SK-N-MC (cell line): ENCODE measurements at regions not wholly inside any gene's neighbourhood (a gene's known extent, or its start where the extent isn't known, plus 50 kb on each side); places are given as distances from the start of the nearest gene placed in this dataset.

ENCODE experiments used
- DNase-seq: peaks from one replicate; pipeline ENCODE4 v3.0.0-alpha.2; 2011; ENCODE audit warnings: low read depth, low spot score
- H3K27ac ChIP-seq: fragments of 200-600 bp; sonication (generic); 2 replicates; pipeline ENCODE4 v1.5.1; 2016; ENCODE audit warnings: mixed run types
- H3K36me3 ChIP-seq: fragments of 200-600 bp; sonication (generic); 2 replicates; pipeline ENCODE4 v1.6.1; 2017; ENCODE audit warnings: antibody characterized with exemption, low read length, mixed read lengths; ENCODE audit not compliant: insufficient read depth
- H3K4me3 ChIP-seq: fragments of 200-600 bp; sonication (generic); 2 replicates; pipeline ENCODE4 v1.5.1; 2016
- H3K9ac ChIP-seq: fragments of 200-600 bp; sonication (generic); 2 replicates; pipeline ENCODE4 v1.8.0; 2017; ENCODE audit warnings: mixed run types, mixed read lengths; ENCODE audit not compliant: insufficient read length
- H3K9me3 ChIP-seq: fragments of 200-600 bp; sonication (generic); 2 replicates; pipeline ENCODE4 v1.6.1; 2017; ENCODE audit warnings: low read depth, mild to moderate bottlenecking, antibody characterized with exemption, low read length, moderate library complexity, mixed read lengths
- EZH2 ChIP-seq: fragments of 200-600 bp; sonication (generic); IDR thresholded peaks from one replicate; pipeline ENCODE4 v1.6.1; 2017; ENCODE audit warnings: antibody characterized with exemption
- FOXP2 ChIP-seq: optimal IDR thresholded peaks from 2 replicates; pipeline ENCODE3; 2011; ENCODE audit warnings: mild to moderate bottlenecking, moderate library complexity; ENCODE audit not compliant: insufficient read depth; ENCODE audit errors: extremely low read length, control extremely low read depth
- POLR2AphosphoS5 ChIP-seq: IDR thresholded peaks from 2 replicates; pipeline ENCODE4 v1.6.1; 2012; ENCODE audit warnings: mild to moderate bottlenecking, low read depth, low read length, borderline replicate concordance

GRCh38 chr2:235378944-235379343 is 114.9 kb upstream of the AGAP1 start:
- Histone ChIP-seq H3K9ac (no peak overlapping the region), H3K9me3 (no peaks in the 10 kb centered on the region), H3K36me3 (no peaks in the 10 kb centered on the region), H3K27ac (no peak overlapping the region), H3K4me3 (no peak overlapping the region)
- no peak for DNase-seq
- TF ChIP-seq FOXP2 = no peak
- TF ChIP-seq POLR2AphosphoS5 = no peak
- no peak for TF ChIP-seq EZH2

- no peak for DNase-seq
- Histone ChIP-seq H3K9me3 (no peaks in the 10 kb centered on the region), H3K9ac (no peak overlapping the region), H3K4me3 (no peak overlapping the region), H3K36me3 (no peaks in the 10 kb centered on the region), H3K27ac (no peak overlapping the region)
- TF ChIP-seq EZH2 (no peak), FOXP2 (no peak), POLR2AphosphoS5 (no peak)
These were observed 112.5 kb upstream of the AGAP1 start for GRCh38 chr2:235381261-235381912.

- Histone ChIP-seq H3K9ac (no peak overlapping the region), H3K36me3 (no peaks in the 10 kb centered on the region), H3K4me3 (no peak overlapping the region), H3K9me3 (no peaks in the 10 kb centered on the region), H3K27ac (no peak overlapping the region)
- TF ChIP-seq POLR2AphosphoS5 (no peak), FOXP2 (no peak), EZH2 (no peak)
- DNase-seq = no peak
These were observed 111.7 kb upstream of the AGAP1 start for GRCh38 chr2:235382179-235382578.

GRCh38 chr2:235382601-235383000 is 111.2 kb upstream of the AGAP1 start:
- Histone ChIP-seq H3K4me3 (no peak overlapping the region), H3K9ac (no peak overlapping the region), H3K27ac (no peak overlapping the region), H3K9me3 (no peaks in the 10 kb centered on the region), H3K36me3 (no peaks in the 10 kb centered on the region)
- no peak for TF ChIP-seq POLR2AphosphoS5
- TF ChIP-seq FOXP2 = no peak
- TF ChIP-seq EZH2 = no peak
- DNase-seq = no peak

DNA sequence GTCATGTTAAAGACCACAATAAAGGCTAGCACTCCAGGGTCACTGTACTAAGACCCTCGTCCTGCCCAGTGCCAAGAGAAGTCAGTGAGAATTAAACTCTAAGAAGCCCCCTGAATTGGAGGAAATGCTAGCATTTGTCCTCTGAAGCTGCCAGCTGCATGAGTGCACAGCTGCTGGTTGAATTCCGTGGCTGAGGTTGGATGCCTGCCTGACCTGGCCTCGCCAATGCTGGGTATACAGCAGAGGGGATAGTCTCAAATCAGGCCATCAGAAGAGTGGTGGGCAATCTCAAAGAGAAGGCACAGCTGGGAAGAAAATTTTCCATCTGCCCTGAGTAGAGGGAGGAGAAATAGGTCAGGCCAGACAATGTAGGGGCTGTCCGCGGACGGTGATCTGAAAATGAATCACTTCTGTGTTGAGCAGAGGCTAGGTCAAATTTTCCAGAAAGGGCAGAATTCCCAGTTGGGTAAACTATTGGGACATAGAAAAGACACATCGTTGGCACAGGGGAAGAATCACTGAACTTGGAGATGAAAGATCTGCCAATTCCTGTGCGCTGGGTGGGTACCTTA is 110.5 kb upstream of the AGAP1 start:
- H3K36me3 ChIP-seq = no peaks in the 10 kb centered on the region
- no peak overlapping the region for H3K27ac ChIP-seq
- no peaks in the 10 kb centered on the region for H3K9me3 ChIP-seq
- H3K9ac ChIP-seq = no peak overlapping the region
- TF ChIP-seq FOXP2 (no peak), POLR2AphosphoS5 (no peak), EZH2 (no peak)
- H3K4me3 ChIP-seq = no peak overlapping the region
- DNase-seq = no peak

GRCh38 chr2:235384624-235385023 is 109.2 kb upstream of the AGAP1 start:
- Histone ChIP-seq H3K9ac (no peak overlapping the region), H3K36me3 (no peaks in the 10 kb centered on the region), H3K9me3 (no peaks in the 10 kb centered on the region), H3K4me3 (no peak overlapping the region), H3K27ac (no peak overlapping the region)
- DNase-seq = no peak
- TF ChIP-seq EZH2 = no peak
- TF ChIP-seq FOXP2 = no peak
- no peak for TF ChIP-seq POLR2AphosphoS5

- DNase-seq = no peak
- Histone ChIP-seq H3K27ac (no peak overlapping the region), H3K9me3 (no peaks in the 10 kb centered on the region), H3K36me3 (no peaks in the 10 kb centered on the region), H3K9ac (no peak overlapping the region), H3K4me3 (no peak overlapping the region)
- TF ChIP-seq FOXP2 = no peak
- TF ChIP-seq POLR2AphosphoS5 = no peak
- TF ChIP-seq EZH2 = no peak
These were observed 104.2 kb upstream of the AGAP1 start for GRCh38 chr2:235389626-235390025.

GRCh38 chr2:235390108-235390815 is 103.6 kb upstream of the AGAP1 start:
- Histone ChIP-seq H3K27ac (no peak overlapping the region), H3K4me3 (no peak overlapping the region), H3K36me3 (no peaks in the 10 kb centered on the region), H3K9ac (no peak overlapping the region), H3K9me3 (no peaks in the 10 kb centered on the region)
- TF ChIP-seq EZH2 (no peak), FOXP2 (no peak), POLR2AphosphoS5 (no peak)
- DNase-seq = no peak
